HCT116 (cell line): ENCODE measurements at regions not wholly inside any gene's neighbourhood (a gene's known extent, or its start where the extent isn't known, plus 50 kb on each side); places are given as distances from the start of the nearest gene placed in this dataset.
A peak's percentile ranks its signal among the peaks of the same experiment; 100 is the strongest.

Source experiments
- ATAC-seq: fragments of 200-7000 bp; cut with Tn5 transposase; 2 replicates; pipeline ENCODE4 v1.9.1; 2020; ENCODE audit warnings: mild to moderate bottlenecking, moderate library complexity
- BruUV-seq: library from RNA; stranded (reverse); fragments of 400-500 nt; replicated peaks from 2 replicates; lab custom pipeline; 2021; lab: Mats Ljungman, UMichigan
- CTCF ChIA-PET: fragments of 300-600 bp; sonication (Branson Sonifier 250); formaldehyde crosslinking; loops from one replicate; lab custom pipeline; 2021; ENCODE audit warnings: antibody characterized with exemption; lab: Charles Lee
- POLR2A ChIA-PET: fragments of 300-600, 350-600 bp; sonication (Branson Sonifier 250); formaldehyde crosslinking; loops from one replicate; lab custom pipeline; 2021; ENCODE audit warnings: antibody characterized with exemption; lab: Charles Lee
- RAD21 ChIA-PET, 2 experiments: fragments of 300-600 bp; sonication (Branson Sonifier 250); formaldehyde crosslinking; loops; one replicate each; lab custom pipeline; 2023; ENCODE audit warnings: low total read pairs in 2 of 2; ENCODE audit not compliant: uncharacterized antibody in 2 of 2, unreplicated experiment in 2 of 2, low non-redundant PET in 1 of 2; lab: Charles Lee
- DNase-seq: peaks from one replicate; pipeline ENCODE4 v3.0.0-alpha.2; 2010; ENCODE audit warnings: low read depth, low spot score
- H2AFZ ChIP-seq: fragments of 200-600 bp; shearing (Covaris generic), sonication (generic); 2 replicates; pipeline ENCODE4 v1.6.1; 2017; ENCODE audit warnings: low read depth, mixed run types, mixed read lengths, antibody characterized with exemption, low read length; ENCODE audit not compliant: poor library complexity, severe bottlenecking
- H3K27ac ChIP-seq: 2 replicates; pipeline ENCODE4 v1.5.1; 2012; ENCODE audit warnings: low read depth, low read length
- H3K27me3 ChIP-seq: fragments of 200-600 bp; sonication (generic); 2 replicates; pipeline ENCODE4 v1.6.1; 2016; ENCODE audit warnings: mixed run types, low read length, mixed read lengths; ENCODE audit not compliant: insufficient read depth
- H3K36me3 ChIP-seq, 2 experiments: fragments of 200-500 bp in 1 of 2; fragments of 200-600 bp in 1 of 2; sonication (Bioruptor generic) in 1 of 2; sonication (generic) in 1 of 2; 2 replicates each; pipeline versions ENCODE4 v1.5.1 to v1.6.1; 2014 to 2016; ENCODE audit warnings: low read length in 2 of 2, inconsistent platforms in 1 of 2, mixed read lengths in 1 of 2, mixed run types in 1 of 2; ENCODE audit not compliant: insufficient read depth in 2 of 2, control insufficient read depth in 1 of 2
- H3K4me1 ChIP-seq, 2 experiments: fragments of 200-600 bp in 1 of 2; sonication (generic) in 1 of 2; 2 replicates each; pipeline versions ENCODE4 v1.5.1 to v1.6.1; 2012 to 2017; ENCODE audit warnings: low read length in 2 of 2, inconsistent platforms in 1 of 2, mild to moderate bottlenecking in 1 of 2, mixed read lengths in 1 of 2, mixed run types in 1 of 2, moderate library complexity in 1 of 2; ENCODE audit not compliant: insufficient read depth in 2 of 2, control insufficient read depth in 1 of 2
- H3K4me2 ChIP-seq: fragments of 200-600 bp; sonication (generic); 2 replicates; pipeline ENCODE4 v1.6.1; 2017; ENCODE audit warnings: mixed run types, low read length, mixed read lengths
- H3K4me3 ChIP-seq, 2 experiments: fragments of 200-600 bp in 1 of 2; sonication (generic) in 1 of 2; replicated peaks in 1 of 2; 2 replicates each; pipeline ENCODE4 v1.5.1; 2011 to 2016; ENCODE audit warnings: low read length in 2 of 2, control low read depth in 1 of 2, low read depth in 1 of 2, mild to moderate bottlenecking in 1 of 2, mixed read lengths in 1 of 2, mixed run types in 1 of 2
- H3K79me2 ChIP-seq: fragments of 200-600 bp; sonication (generic); 2 replicates; pipeline ENCODE4 v1.6.1; 2017; ENCODE audit warnings: mild to moderate bottlenecking, mixed run types, low read length, moderate library complexity, mixed read lengths; ENCODE audit not compliant: insufficient read depth
- H3K9ac ChIP-seq: fragments of 200-600 bp; sonication (generic); 2 replicates; pipeline ENCODE4 v1.6.1; 2016; ENCODE audit warnings: low read length, mixed read lengths
- H3K9me2 ChIP-seq: fragments of 200-600 bp; sonication (generic), shearing (Covaris generic); 2 replicates; pipeline ENCODE4 v1.6.1; 2017; ENCODE audit warnings: mixed run types, mild to moderate bottlenecking, moderate library complexity; ENCODE audit not compliant: insufficient read depth
- H3K9me3 ChIP-seq, 2 experiments: fragments of 200-500 bp in 1 of 2; fragments of 200-600 bp in 1 of 2; sonication (Bioruptor generic) in 1 of 2; sonication (generic) in 1 of 2; 2 replicates each; pipeline ENCODE4 v1.6.1; 2014 to 2017; ENCODE audit warnings: low read length in 2 of 2, mixed read lengths in 2 of 2, inconsistent platforms in 1 of 2, low read depth in 1 of 2, mild to moderate bottlenecking in 1 of 2, mixed run types in 1 of 2, moderate library complexity in 1 of 2; ENCODE audit not compliant: control insufficient read depth in 1 of 2, insufficient read depth in 1 of 2
- H4K20me1 ChIP-seq: fragments of 200-600 bp; sonication (generic), shearing (Covaris generic); 2 replicates; pipeline ENCODE4 v1.6.1; 2017; ENCODE audit warnings: mixed run types, mild to moderate bottlenecking, moderate library complexity; ENCODE audit not compliant: insufficient read depth
- ATF3 ChIP-seq: IDR thresholded peaks from 2 replicates; pipeline ENCODE4 v1.6.1; 2012
- EGR1 ChIP-seq: IDR thresholded peaks from 2 replicates; pipeline ENCODE4 v1.6.1; 2012; ENCODE audit warnings: low read depth
- EZH2 ChIP-seq: fragments of 200-600 bp; sonication (generic); IDR thresholded peaks from 2 replicates; pipeline ENCODE4 v1.6.1; 2017; ENCODE audit warnings: antibody characterized with exemption, mixed run types
- FOSL1 ChIP-seq: IDR thresholded peaks from 2 replicates; pipeline ENCODE4 v1.6.1; 2012; ENCODE audit warnings: low read depth
- JUND ChIP-seq: IDR thresholded peaks from 2 replicates; pipeline ENCODE4 v1.6.1; 2012
- POLR2A ChIP-seq: IDR thresholded peaks from 2 replicates; pipeline ENCODE4 v1.7.0; 2011; ENCODE audit warnings: borderline replicate concordance; ENCODE audit not compliant: insufficient read depth, insufficient read length; ENCODE audit errors: extremely low read depth
- RAD21 ChIP-seq: IDR thresholded peaks from 2 replicates; pipeline ENCODE4 v1.6.1; 2012; ENCODE audit warnings: low read depth, mild to moderate bottlenecking
- REST ChIP-seq: IDR thresholded peaks from 2 replicates; pipeline ENCODE4 v1.6.1; 2012; ENCODE audit warnings: low read depth
- SIN3A ChIP-seq: IDR thresholded peaks from 2 replicates; pipeline ENCODE4 v1.6.1; 2012; ENCODE audit warnings: low read depth
- SP1 ChIP-seq: IDR thresholded peaks from 2 replicates; pipeline ENCODE4 v1.6.1; 2012; ENCODE audit warnings: low read depth
- YY1 ChIP-seq: IDR thresholded peaks from 2 replicates; pipeline ENCODE4 v1.6.1; 2011; ENCODE audit warnings: low read length, low read depth, moderate library complexity, mild to moderate bottlenecking; ENCODE audit not compliant: insufficient replicate concordance; ENCODE audit errors: extremely low read depth
- intact Hi-C: fragments of 100-400 bp; cut with micrococcal nuclease; formaldehyde crosslinking; loops from 2 replicates; pipeline ENCODE4 v1.10.0; 2022

GRCh38 chr9:107210775-107211174, 72.3 kb upstream of the RAD23B start:
- H3K4me3 ChIP-seq: 0 out of 4 replicates have a peak overlapping the region, but pooled peaks of 1 of the 2 experiments have one; percentile 2
- POLR2A ChIA-PET: no interaction called here
- H3K27me3 ChIP-seq: no peaks in the 10 kb centered on the region
- no peak for TF ChIP-seq POLR2A
- TF ChIP-seq YY1: peak; percentile 4
- CTCF ChIA-PET: no interaction called here
- no peaks in the 10 kb centered on the region for H3K9me3 ChIP-seq
- H4K20me1 ChIP-seq: no peaks in the 10 kb centered on the region
- RAD21 ChIA-PET: no interaction called here
- H3K4me2 ChIP-seq: peak overlapping the region; percentile 83
- no peaks in the 10 kb centered on the region; a peak in 1 of 4 replicates for H3K36me3 ChIP-seq
- H3K4me1 ChIP-seq: peaks cover 60 to 85% of the 10 kb centered on the region in 2 experiments
- intact Hi-C loops: no loop called here
- H3K27ac ChIP-seq: peak overlapping the region; percentile 94
- peak overlapping the region; percentile 11 for H2AFZ ChIP-seq
- H3K79me2 ChIP-seq: no peaks in the 10 kb centered on the region
- BruUV-seq: no TSS peak
- DNase-seq (peak; percentile 69), ATAC-seq (no peak; the same call in 1 of the 2 replicates)
- no peaks in the 10 kb centered on the region for H3K9me2 ChIP-seq
- peak overlapping the region; percentile 57 for H3K9ac ChIP-seq

- TF ChIP-seq FOSL1 (no peak), ATF3 (no peak), EGR1 (no peak), JUND (no peak), SP1 (no peak), REST (no peak), SIN3A (no peak), RAD21 (no peak), EZH2 (no peak), YY1 (no peak)
- ChIA-PET RAD21 (no interaction called here), POLR2A (interaction anchor here (0.9 kb wide), 1 partner anchor 11 kb away, joined by 3 read pairs; no protein-coding TSS in a partner anchor), CTCF (no interaction called here)
- Histone ChIP-seq H3K9ac (peak overlapping the region; percentile 57), H3K79me2 (no peaks in the 10 kb centered on the region), H4K20me1 (no peaks in the 10 kb centered on the region), H3K9me2 (no peaks in the 10 kb centered on the region), H2AFZ (peak overlapping the region; percentile 11), H3K36me3 (no peaks in the 10 kb centered on the region; a peak in 1 of 4 replicates), H3K27me3 (no peaks in the 10 kb centered on the region), H3K4me3 (0 out of 4 replicates have a peak overlapping the region, but pooled peaks of 1 of the 2 experiments have one; percentile 2), H3K27ac (peak overlapping the region; percentile 94), H3K4me1 (peaks cover 64 to 91% of the 10 kb centered on the region in 2 experiments), H3K4me2 (peak overlapping the region; percentile 83), H3K9me3 (no peaks in the 10 kb centered on the region)
- ATAC-seq (no peak; the same call in 1 of the 2 replicates), DNase-seq (no peak)
- intact Hi-C loops: no loop called here
- TSS peak; percentile 81 for BruUV-seq
Observed at GRCh38 chr9:107211284-107211923, 71.7 kb upstream of the RAD23B start.
